Left renal cortex interstitium (tissue), 4 donors: ENCODE measurements at regions not wholly inside any gene's neighbourhood (a gene's known extent, or its start where the extent isn't known, plus 50 kb on each side); places are given as distances from the start of the nearest gene placed in this dataset.

Source experiments
- DNase-seq, 4 donors: peaks; one replicate each; pipeline ENCODE4 v3.0.0-alpha.2; 2013; ENCODE audit warnings: low read depth in 4 of 4, low spot score in 2 of 4, missing footprints in 1 of 4

- no peak for DNase-seq
Observed at GRCh38 chr1:108016451-108016920, 51.5 kb upstream of the VAV3 start.
